Left lobe of liver (tissue), 2 donors: ENCODE measurements at regions not wholly inside any gene's neighbourhood (a gene's known extent, or its start where the extent isn't known, plus 50 kb on each side); places are given as distances from the start of the nearest gene placed in this dataset.

Experiments used
- ATAC-seq: fragments of 200-7000 bp; cut with Tn5 transposase; one replicate; pipeline ENCODE4 v1.9.1; 2020; ENCODE audit warnings: mild to moderate bottlenecking, moderate library complexity
- DNase-seq: peaks from one replicate; pipeline ENCODE4 v3.0.0-alpha.2; 2020; ENCODE audit warnings: low spot score
- donor health status: DM: no; HTN: no; CAD: no; lungs with moderate emphysema.
- donor health status: DM: no; HTN: yes; CAD: no.

DNA sequence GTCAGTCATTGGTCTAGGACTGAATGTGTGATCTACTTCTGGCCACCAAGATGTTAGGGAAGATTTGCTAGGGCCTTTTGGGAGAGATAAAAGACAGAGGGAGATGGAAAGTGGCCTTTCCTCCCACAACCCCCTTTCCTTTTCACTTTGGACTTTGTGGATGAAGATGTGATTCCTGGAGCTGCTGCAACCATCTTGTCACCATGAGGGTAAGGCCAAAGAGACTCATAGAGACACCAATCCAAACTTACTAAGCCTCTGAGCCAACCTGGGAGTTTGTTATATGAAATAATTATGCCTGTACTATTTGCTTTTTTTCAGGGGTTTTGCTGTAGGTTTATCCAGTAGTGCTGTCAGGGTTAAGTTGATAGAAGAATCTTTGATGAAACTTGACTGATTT, 111.8 kb upstream of the SMIM23 start:
- ATAC-seq: no peak
- no peak for DNase-seq

DNA sequence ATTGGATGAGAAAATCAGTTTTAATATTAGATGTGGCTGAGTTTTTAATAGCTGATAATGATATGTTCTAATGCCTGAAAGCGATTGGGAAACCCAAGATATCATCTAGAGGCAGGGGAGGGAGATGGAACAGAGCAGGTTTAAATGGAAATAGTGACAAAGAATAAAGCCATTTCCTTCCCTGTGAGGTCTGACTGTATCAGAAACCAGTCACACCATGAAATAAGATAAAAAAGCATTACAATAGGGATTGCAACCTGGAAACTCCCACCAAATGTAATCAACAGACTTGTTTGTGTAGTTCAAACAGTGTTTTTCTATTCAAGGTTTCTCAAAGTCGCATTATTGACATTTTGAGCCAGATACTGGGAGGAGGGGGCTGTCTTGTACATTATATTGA, 110.1 kb upstream of the SMIM23 start:
- DNase-seq: no peak
- no peak for ATAC-seq

DNA sequence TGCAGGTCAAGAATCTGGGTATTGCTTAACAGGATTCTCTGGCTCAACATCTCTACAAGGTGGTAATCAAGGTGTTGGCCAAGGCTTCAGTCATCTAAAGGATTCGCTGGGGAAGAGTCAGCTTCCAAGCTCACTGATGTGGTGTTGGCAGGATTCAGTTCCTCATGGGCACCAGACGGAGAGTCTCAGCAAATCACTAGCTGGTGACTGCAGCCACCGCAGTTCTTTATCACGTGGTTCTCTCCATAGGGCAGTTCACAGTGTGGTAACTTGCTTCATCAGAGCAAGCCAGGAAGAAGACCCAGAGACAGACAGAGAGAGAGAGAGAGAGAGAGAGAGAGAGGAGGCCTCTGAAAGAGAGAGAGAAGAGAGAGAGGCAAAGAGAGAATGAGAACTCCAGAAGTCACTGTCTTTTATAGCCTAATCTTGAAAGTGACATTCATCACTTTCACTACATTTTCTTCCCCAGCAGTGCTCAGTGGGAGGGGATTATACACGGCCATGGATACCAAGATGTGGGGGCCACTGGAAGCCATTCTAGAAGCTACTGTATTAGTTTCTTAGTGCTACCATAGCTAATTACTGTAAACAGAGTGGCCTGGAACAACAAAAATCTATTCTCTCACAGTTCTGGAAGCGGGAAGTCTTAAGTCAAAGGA, 109.2 kb upstream of the SMIM23 start:
- DNase-seq (no peak), ATAC-seq (peak; percentile 38)

DNA sequence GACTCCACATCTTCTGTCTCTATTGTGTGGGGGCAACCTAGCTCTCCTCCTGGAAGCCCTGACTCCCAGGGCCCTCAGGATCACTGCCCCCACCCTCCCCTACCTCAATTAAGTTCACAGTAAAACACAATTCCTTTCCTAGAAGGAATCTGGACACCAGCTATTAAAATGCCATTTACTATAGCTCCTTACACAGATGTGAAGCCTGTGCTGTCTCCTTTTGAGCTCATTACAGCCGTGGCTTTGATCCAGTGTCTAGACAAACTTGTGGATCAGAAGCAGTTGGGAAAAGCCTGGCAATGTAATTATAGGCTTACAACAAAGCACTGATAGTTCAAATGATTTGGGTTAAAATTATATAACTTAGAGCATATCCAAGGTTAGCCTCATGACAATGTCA, 107.0 kb upstream of the SMIM23 start:
- no peak for DNase-seq
- ATAC-seq: no peak

DNA sequence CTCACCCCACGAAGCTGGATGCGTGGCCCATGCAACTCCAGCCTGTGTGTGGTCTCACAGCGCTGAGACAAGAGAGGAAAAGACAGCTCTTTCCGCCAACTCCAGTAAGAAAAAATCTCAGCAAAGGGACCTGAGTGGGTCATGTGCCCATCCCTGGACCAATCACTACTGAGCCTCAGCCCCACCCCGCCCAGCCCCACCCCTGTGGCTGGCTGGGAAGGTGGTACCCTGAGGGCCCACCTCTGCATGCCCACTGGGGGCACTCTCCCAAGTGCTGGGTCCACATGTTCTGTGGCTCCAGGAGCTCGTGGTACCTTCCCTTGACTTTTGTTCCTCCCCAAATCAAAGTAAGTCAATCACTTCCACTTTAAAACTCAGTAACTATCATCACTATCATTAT, 105.1 kb upstream of the SMIM23 start:
- peak; percentile 18 for DNase-seq
- no peak for ATAC-seq

DNA sequence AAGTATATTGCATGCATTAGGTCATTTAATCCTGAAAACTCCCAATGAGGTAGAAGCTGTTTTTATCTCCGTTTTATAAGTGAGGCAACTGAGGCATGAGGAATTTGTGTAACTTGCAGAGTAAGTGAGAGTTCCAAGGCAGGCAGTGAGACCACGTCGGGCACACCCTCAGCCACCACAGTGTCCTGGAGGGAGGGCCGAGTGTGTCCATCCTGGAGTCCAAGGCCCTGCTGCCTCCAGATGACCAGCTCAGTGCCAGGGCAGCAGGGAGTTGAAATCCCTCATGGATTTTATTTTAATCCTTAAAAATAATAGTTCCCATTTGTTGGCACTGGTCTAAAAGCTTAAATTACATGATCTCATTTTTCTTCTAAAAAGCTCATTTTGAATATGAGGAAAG, 104.6 kb upstream of the SMIM23 start:
- no peak for DNase-seq
- no peak for ATAC-seq

DNA sequence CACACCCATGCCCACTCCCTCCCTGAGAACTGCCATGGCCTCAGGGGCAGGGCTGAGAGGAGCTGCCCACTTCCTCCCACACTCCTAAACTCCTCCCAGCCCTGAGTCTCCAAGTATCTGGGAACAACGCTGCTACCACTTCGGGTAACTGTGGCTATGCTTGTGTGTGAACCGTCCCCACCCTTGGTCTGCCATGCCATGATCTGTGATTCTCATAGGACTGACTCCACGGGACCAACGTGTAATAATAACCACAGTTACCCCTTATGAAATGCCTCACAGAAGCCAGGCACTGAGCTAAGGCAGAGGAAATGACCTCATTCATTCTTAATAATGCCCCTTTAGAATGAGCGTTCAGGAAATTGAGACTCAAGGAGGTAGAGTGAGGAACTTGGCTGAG, 103.9 kb upstream of the SMIM23 start:
- DNase-seq (no peak), ATAC-seq (no peak)

DNA sequence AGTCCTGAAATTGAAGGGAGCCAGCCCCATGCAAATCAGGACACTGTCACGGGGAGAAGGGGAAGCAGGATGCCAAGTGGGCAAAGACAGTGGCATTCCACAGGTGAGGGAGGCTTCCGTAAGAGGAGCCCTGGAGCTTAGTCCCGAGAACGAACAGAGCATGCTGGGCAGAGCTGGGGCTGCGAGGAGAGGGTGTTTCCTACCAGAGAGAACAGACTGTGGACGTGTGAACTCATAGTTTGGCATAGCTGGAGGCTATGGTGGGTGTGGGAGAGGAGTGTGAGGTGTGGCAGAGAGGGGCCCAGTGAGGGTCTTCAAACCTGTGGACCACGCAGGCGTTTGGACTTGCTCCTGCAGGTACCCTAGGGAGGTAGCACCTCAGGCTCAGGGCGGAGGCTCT, 102.8 kb upstream of the SMIM23 start:
- ATAC-seq: no peak
- peak; percentile 23 for DNase-seq

DNA sequence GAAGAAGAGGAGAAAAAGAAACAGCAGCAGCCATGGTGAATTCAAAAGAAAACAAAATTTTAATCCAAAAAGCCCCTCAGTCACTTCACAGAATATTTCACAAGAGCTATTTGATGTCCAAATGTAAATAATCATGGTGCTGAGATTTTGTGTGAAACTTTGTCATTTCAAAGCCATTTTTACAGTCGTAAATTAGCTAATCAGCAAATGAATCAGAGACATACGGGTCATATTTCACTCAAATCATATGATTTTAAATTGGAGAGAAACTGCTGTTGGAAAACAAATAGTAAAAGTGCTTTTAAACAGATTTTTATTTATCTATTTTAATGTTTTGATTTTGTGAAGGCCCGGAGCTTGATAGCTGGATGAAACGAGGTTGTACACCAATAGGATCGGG, 101.4 kb upstream of the SMIM23 start:
- ATAC-seq: no peak
- DNase-seq: no peak

DNA sequence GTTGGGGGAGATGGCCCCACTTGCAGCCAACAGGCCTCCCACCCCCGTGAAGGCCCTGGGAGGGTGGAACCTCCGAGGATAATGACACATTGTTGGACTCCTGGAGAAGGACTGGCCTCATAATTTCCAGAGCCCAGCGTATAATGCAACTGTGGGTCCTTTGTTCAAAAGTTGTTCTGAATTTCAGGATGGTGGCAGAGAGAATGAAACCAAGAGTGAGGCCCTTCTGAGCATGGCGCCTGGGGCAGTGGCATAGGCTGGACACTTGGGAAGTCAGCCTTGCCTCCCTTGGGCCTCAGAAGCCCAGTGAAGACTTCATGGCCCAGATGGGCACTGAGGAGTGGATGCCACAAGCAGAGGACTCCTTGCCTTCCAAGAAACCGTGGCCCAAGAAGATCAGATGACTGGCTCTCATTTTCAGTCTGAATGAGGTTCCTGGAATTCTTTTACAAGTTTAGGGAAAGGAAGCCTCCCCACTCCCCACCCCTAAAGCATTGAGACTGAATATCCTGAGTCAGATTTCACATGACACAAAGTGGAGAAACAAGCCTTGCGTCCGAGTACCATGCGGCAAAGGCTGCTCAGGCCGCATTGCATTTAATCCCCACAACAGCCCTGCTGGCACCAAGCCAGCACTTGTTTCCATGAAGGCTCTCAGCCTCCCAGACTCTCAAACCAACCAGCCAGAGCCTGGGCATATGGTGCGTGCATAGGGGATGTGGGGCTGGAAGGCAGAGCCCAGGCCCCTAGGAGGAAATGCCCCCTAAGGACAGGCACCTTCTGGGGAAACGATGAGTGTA, 96.7 kb upstream of the SMIM23 start:
- ATAC-seq (no peak), DNase-seq (peak; percentile 29)

DNA sequence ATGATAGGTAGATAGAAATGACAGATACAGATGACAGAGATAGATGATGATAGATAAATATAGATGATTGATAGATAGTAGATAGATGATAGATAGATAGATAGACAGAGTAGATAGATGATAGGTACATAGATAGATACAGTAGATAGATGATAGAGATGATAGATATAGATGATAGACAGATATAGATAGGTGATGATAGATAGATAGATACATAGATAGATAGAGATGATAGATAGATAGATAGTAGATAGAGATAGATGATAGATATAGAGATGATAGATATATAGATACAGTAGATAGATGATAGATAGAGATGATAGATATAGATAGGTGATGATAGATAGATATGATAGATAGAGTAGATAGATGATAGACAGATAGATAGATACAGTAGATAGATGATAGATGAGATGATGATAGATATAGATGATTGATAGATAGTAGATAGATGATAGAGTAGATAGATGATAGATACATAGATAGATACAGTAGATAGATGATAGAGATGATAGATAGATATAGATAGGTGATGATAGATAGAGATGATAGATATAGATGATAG, 95.7 kb upstream of the SMIM23 start:
- ATAC-seq: no peak

DNA sequence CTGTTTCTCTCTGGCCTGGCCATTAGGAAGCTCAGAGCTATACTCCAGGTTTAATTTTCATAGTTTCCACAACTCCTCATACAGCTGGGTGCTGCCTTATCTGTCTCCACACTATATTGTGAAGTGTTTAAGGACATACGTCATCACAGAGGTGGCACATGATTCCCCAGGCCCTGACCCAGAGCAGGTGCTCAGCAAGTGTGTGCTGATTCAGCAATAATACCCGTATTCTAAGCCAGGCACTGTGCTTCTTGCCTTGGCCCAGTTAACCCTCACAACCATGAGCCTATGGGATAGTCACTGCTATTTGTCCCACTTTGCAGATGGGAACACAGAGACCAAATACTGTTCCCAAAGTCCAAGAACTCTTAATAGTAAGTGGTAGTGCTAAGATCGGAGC, 93.5 kb upstream of the SMIM23 start:
- peak; percentile 6 for DNase-seq
- ATAC-seq: no peak

More for the DNA sequence above, 95.7 kb upstream of the SMIM23 start:
- DNase-seq: no peak

DNA sequence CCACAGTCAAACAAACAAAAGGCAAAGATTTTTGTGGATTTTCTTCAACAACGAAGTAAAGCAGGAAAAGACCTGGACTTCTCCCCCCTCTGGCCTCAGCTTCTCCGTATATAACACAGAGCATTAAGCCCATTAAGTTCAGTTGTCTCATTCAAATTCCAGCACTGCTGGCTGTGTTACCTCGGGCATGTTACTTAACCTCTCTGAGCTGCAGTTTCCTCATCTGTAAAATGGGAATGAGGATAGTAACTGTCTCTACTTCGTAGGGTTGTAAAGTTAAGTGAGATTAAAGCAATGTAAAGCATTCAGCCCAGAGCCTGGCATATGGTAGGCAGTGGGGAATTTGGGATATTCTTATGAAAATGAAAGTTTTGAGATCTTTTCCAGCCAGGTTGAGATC, 92.7 kb upstream of the SMIM23 start:
- DNase-seq (no peak), ATAC-seq (no peak)

DNA sequence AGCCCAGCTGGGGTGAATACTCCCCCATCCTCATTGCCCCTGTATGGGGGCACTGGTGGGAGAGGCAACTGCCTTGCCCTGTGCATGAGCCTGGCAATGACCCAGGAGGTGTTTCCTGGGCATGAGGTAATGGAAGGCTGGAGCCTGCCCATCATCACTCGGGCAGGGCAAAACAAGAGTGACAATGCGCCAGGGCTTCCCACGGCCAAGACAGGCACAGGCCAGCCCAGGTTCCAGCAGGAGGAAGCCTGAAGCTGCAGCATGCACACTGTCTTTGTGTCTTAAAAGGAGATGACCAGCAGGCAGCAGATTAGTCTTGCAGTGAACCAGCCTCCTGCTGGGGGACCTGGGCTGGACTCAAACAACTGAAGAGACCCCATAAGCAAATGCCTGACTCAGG, 92.2 kb upstream of the SMIM23 start:
- DNase-seq (no peak), ATAC-seq (no peak)

DNA sequence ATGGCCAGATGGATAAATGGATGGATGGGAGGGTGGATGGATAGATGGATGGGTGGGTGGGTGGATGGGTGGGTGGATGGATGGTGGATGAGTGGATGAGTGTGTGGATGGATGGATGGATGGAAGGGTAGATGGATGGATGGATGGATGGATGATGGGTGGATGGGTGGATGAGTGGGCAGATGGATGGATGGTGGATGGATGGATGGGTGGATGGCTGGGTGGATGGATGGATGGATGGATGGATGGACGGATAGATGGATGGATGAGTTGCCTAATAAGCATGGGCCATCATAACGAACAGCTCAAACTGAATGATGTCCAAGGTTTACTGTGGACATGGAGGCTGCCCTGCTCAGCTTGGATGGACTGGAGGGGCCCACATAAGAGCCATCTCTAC, 89.8 kb upstream of the SMIM23 start:
- ATAC-seq: no peak
- DNase-seq: peak; percentile 21

DNA sequence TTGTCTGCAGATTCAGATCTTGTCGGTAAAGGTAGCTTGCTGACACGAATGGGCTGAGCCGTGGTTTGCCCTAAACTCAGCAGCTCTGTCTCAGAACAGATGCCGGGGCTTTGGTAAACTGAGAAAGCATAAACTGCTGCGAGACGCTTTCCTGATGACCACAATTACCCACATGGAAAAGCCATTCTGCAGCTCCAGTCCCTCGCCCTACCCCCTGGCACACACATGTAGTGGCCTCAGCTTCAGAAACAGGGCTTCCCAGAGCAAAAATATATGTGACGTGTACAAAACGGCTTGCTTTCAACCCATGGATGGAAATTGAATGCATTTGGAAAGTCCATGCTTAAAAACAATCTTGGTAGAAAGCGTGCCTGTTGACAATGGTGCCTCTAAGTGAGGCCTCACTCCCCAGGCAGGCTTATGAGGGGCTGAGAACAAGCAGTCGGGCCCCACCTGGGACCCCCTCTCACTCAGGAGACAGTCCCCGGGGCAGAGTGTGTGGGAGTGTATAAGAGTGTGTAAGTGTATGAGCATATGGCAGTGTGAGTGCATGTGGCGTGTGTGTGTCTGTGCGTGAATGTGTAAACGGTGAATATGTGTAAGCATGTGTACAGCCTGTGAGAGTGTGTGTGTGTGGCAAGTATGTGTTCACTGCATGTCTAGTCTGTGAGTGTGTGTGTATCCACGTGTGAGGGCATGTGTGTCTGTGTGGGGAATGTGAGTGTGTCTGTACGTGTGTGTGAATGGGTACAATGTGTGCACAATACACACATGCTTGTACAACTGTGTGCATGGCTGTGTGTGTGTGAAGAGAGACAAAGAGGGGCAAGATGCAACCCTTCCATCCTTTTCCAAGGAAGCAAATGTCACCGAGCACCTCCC, 88.2 kb upstream of the SMIM23 start:
- no peak for ATAC-seq

DNA sequence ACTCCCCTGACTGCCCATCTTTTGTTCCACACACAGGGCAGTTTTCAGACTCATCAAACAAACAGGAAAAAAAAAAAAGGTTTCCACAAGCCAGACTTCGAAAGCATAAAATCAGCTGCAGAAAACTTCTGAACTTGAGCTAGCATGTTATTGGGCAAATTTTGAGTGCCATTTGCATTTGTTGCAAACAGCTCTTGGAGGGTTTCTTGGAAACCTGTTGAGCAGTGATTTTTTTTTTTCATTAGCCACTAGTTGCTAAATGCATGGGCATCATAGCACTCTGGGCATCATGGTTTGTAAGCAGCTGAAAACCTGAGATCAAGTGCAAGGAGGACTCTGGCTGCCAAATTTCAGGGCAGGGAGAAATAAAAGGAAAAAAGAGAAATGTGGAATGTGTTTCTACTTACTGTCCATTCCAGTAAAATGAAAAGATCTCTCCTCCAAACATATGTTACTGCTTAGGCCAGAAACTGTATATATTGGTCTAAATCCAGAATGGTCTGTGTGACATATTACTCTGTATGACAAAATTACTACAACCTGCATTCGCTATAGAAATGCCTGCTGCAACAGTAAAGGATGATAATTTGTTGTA, 85.2 kb upstream of the SMIM23 start:
- DNase-seq (no peak), ATAC-seq (no peak)

More for the DNA sequence above, 88.2 kb upstream of the SMIM23 start:
- DNase-seq: no peak

DNA sequence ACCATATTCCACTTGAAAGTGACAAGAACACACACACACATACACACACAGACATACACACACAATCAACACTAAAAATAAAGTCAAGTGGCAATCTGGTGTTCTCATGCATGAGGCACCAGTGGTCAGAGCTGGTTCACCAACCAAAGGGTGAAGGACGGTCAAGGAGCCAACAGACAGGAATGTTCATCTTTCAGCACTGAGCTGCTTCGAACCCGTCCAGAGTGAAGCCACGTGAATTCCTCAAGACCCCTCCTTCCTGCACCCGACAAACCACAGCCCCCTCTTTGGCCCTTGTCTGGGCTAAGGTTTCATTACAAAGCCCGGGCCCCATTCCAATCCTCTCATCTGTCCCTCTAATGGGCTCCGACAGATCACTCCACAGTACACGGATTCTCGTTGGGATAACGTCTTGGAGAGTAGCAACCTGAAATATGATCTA, 84.5 kb upstream of the SMIM23 start:
- DNase-seq (no peak), ATAC-seq (no peak)

DNA sequence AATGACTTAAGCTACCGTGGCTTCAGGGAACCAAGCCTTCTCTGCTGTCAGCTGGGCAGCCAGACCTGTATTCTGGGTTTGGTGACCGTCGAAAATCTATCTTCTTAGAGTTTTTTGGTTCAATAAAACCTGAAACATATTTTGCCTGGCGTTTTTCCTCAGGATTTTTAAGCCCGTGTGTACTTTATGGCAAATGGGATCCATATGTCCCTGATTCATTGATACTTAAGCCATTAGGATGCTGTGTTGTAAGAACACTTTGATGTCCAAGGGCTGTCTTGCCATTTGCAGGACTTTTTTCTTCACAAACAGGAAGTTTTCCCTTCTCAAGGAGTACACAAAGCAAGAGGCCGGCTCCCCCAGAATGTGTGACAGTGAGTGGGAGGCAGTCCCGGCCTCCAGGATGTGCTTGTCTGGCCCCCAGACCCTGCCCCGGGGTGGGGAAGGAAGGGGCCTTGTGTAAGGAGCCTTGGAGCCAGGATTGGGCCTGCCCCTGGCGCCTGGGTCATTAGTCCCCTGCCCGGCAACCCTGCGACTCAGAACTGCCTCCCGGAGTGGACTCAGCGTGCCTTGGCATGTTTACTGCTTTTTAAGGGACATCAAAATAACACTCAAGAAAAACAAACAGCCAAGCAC, 83.4 kb upstream of the SMIM23 start:
- ATAC-seq (no peak), DNase-seq (no peak)

DNA sequence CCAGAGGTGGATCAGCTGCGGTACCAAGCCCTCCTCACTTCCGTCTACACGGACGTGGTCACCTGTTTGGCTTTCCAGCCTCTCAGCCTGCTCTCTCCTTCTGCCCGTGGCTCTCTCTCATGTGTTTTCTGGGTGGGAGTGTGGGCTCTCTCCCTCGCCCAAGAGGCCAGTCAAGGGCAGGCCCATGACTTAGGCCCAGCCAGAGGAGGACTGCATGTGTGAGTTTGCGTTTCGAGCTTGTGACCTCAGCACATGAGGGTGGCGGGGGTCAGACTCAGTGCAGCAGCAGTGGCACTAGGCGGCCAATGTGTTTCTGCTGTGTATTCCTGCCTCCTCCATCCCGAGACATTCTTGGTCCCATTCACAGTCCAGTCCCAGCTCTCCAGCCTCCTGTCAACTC, 82.5 kb upstream of the SMIM23 start:
- DNase-seq (no peak), ATAC-seq (no peak)
